Esophagus (tissue), 2 donors: ENCODE measurements at regions not wholly inside any gene's neighbourhood (a gene's known extent, or its start where the extent isn't known, plus 50 kb on each side); places are given as distances from the start of the nearest gene placed in this dataset.

Source experiments
- H3K27ac ChIP-seq, 2 donors: one replicate each; pipeline ENCODE4 v1.5.1; 2013; ENCODE audit warnings: low read depth in 2 of 2, mild to moderate bottlenecking in 2 of 2, inconsistent platforms in 1 of 2, low read length in 1 of 2, moderate library complexity in 1 of 2
- H3K27me3 ChIP-seq, 2 donors: one replicate each; pipeline ENCODE4 v1.6.1; 2013; ENCODE audit warnings: low read length in 2 of 2, control low read depth in 1 of 2, mild to moderate bottlenecking in 1 of 2; ENCODE audit not compliant: insufficient read depth in 2 of 2, control insufficient read depth in 1 of 2
- H3K36me3 ChIP-seq, 2 donors: one replicate each; pipeline ENCODE4 v1.6.1; 2013; ENCODE audit warnings: low read length in 1 of 2; ENCODE audit not compliant: control insufficient read depth in 2 of 2, insufficient read depth in 2 of 2
- H3K4me1 ChIP-seq, 2 donors: one replicate each; pipeline ENCODE4 v1.6.1; 2013; ENCODE audit warnings: low read length in 1 of 2; ENCODE audit not compliant: control insufficient read depth in 2 of 2, insufficient read depth in 2 of 2
- H3K4me3 ChIP-seq, 2 donors: one replicate each; pipeline ENCODE4 v1.5.1; 2013; ENCODE audit warnings: low read length in 2 of 2, mild to moderate bottlenecking in 2 of 2, low read depth in 1 of 2, moderate library complexity in 1 of 2
- H3K9me3 ChIP-seq, 2 donors: one replicate each; pipeline ENCODE4 v1.6.1; 2013; ENCODE audit warnings: mild to moderate bottlenecking in 2 of 2, low read depth in 1 of 2, low read length in 1 of 2, moderate library complexity in 1 of 2; ENCODE audit not compliant: control insufficient read depth in 2 of 2, insufficient read depth in 1 of 2
- WGBS, 2 donors: extraction: QIAGEN DNeasy Blood & Tissue Kit; methylation state at CpG; one replicate each; pipeline ENCODE4 v1.1.7; 2013; 5-methylcytosine and 5-hydroxymethylcytosine counted together
- donor health status: healthy with polysubstance abuse.
- donor health status: Bipolar disorder and iron deficiency.

- Histone ChIP-seq H3K9me3 (peaks cover 0 to 3% of the 10 kb centered on the region in 2 donors), H3K27ac (no peak overlapping the region), H3K36me3 (no peaks in the 10 kb centered on the region), H3K27me3 (no peaks in the 10 kb centered on the region), H3K4me1 (no peaks in the 10 kb centered on the region), H3K4me3 (no peak overlapping the region)
- 84 to 92% methylated on average over 4 of the region's 4 CpGs for WGBS, 2 donors
Observed at GRCh38 chr2:228541789-228542188, 360.3 kb upstream of the SPHKAP start.

GRCh38 chr2:228540976-228541375 is 359.5 kb upstream of the SPHKAP start:
- no peaks in the 10 kb centered on the region for H3K4me1 ChIP-seq
- WGBS, 2 donors: 96% methylated on average over 3 of the region's 3 CpGs
- H3K36me3 ChIP-seq: no peaks in the 10 kb centered on the region
- H3K9me3 ChIP-seq: peaks cover 0 to 3% of the 10 kb centered on the region in 2 donors
- no peaks in the 10 kb centered on the region for H3K27me3 ChIP-seq
- no peak overlapping the region for H3K4me3 ChIP-seq
- no peak overlapping the region for H3K27ac ChIP-seq

GRCh38 chr2:228535396-228535795 is 353.9 kb upstream of the SPHKAP start:
- H3K36me3 ChIP-seq: no peaks in the 10 kb centered on the region
- no peaks in the 10 kb centered on the region for H3K27me3 ChIP-seq
- no peaks in the 10 kb centered on the region for H3K4me1 ChIP-seq
- no peak overlapping the region for H3K27ac ChIP-seq
- no peak overlapping the region for H3K4me3 ChIP-seq
- no peaks in the 10 kb centered on the region for H3K9me3 ChIP-seq

GRCh38 chr2:228533156-228533555 is 351.7 kb upstream of the SPHKAP start:
- no peak overlapping the region for H3K4me3 ChIP-seq
- no peaks in the 10 kb centered on the region for H3K4me1 ChIP-seq
- no peaks in the 10 kb centered on the region for H3K36me3 ChIP-seq
- 47 to 60% methylated on average over 1 of the region's 1 CpG for WGBS, 2 donors
- H3K27me3 ChIP-seq: no peaks in the 10 kb centered on the region
- H3K27ac ChIP-seq: no peak overlapping the region
- peaks cover 0 to 3% of the 10 kb centered on the region in 2 donors for H3K9me3 ChIP-seq

GRCh38 chr2:228532233-228532632 is 350.7 kb upstream of the SPHKAP start:
- no peak overlapping the region for H3K4me3 ChIP-seq
- H3K4me1 ChIP-seq: no peaks in the 10 kb centered on the region
- no peaks in the 10 kb centered on the region for H3K36me3 ChIP-seq
- H3K9me3 ChIP-seq: peaks cover 0 to 3% of the 10 kb centered on the region in 2 donors
- H3K27ac ChIP-seq: no peak overlapping the region
- WGBS, 2 donors: 86% methylated on average over 1 of the region's 1 CpG
- no peaks in the 10 kb centered on the region for H3K27me3 ChIP-seq

GRCh38 chr2:228527197-228527881 is 345.9 kb upstream of the SPHKAP start:
- Histone ChIP-seq H3K27me3 (no peaks in the 10 kb centered on the region), H3K4me1 (no peaks in the 10 kb centered on the region), H3K9me3 (peaks cover 0 to 3% of the 10 kb centered on the region in 2 donors), H3K36me3 (no peaks in the 10 kb centered on the region), H3K27ac (no peak overlapping the region), H3K4me3 (no peak overlapping the region)
- 50 to 51% methylated on average over 3 of the region's 3 CpGs for WGBS, 2 donors

GRCh38 chr2:228526687-228527086 is 345.2 kb upstream of the SPHKAP start:
- Histone ChIP-seq H3K4me1 (no peaks in the 10 kb centered on the region), H3K4me3 (no peak overlapping the region), H3K27me3 (no peaks in the 10 kb centered on the region), H3K9me3 (peaks cover 0 to 3% of the 10 kb centered on the region in 2 donors), H3K36me3 (no peaks in the 10 kb centered on the region), H3K27ac (no peak overlapping the region)
- 59 to 76% methylated on average over 1 of the region's 1 CpG for WGBS, 2 donors

- 97 to 100% methylated on average over 3 of the region's 3 CpGs for WGBS, 2 donors
Observed at GRCh38 chr2:228522977-228523376, 341.5 kb upstream of the SPHKAP start.

GRCh38 chr2:228522276-228522675 is 340.8 kb upstream of the SPHKAP start:
- Histone ChIP-seq H3K4me3 (no peak overlapping the region), H3K27ac (no peak overlapping the region), H3K36me3 (no peaks in the 10 kb centered on the region), H3K9me3 (no peaks in the 10 kb centered on the region), H3K4me1 (no peaks in the 10 kb centered on the region), H3K27me3 (no peaks in the 10 kb centered on the region)
- WGBS, 2 donors: 51 to 52% methylated on average over 2 of the region's 2 CpGs

More at GRCh38 chr2:228522977-228523376, 341.5 kb upstream of the SPHKAP start:
- H3K27me3 ChIP-seq: no peaks in the 10 kb centered on the region
- H3K9me3 ChIP-seq: no peaks in the 10 kb centered on the region
- no peaks in the 10 kb centered on the region for H3K4me1 ChIP-seq
- no peaks in the 10 kb centered on the region for H3K36me3 ChIP-seq
- H3K4me3 ChIP-seq: no peak overlapping the region
- no peak overlapping the region for H3K27ac ChIP-seq

GRCh38 chr2:228519561-228519960 is 338.1 kb upstream of the SPHKAP start:
- H3K4me3 ChIP-seq: no peak overlapping the region
- no peaks in the 10 kb centered on the region for H3K27me3 ChIP-seq
- no peak overlapping the region for H3K27ac ChIP-seq
- no peaks in the 10 kb centered on the region for H3K36me3 ChIP-seq
- H3K4me1 ChIP-seq: no peaks in the 10 kb centered on the region
- no peaks in the 10 kb centered on the region for H3K9me3 ChIP-seq
